ENCODE measurements at regions not wholly inside any gene's neighbourhood (a gene's known extent, or its start where the extent isn't known, plus 50 kb on each side); places are given as distances from the start of the nearest gene placed in this dataset.

DNA sequence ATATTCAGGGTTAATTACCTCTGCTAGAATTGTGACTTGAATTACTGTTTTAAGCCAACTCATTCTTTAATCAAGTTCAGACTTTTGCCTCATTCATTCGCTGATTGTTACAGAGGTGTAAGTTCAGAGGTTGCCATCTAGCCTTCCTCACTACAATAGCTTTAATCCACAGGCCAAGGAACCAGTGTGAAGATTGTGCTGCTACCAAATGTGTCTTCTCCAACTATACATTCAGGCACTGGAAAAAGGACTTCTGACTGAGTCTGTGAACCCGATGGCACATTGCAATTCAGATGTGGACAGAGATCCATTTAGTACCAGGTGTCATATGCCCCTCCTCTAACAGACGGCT, 111.2 kb upstream of the ADGRF1 start:
- Histone ChIP-seq H4K20me1 (replicated peaks; ENCODE audit: control insufficient read depth, insufficient read depth, low read length) (no peaks in the 10 kb centered on the region), H3K79me2 (ENCODE audit: control insufficient read depth, insufficient read depth, low read length) (no peaks in the 10 kb centered on the region), H3K27ac (ENCODE audit: extremely low read depth, low read depth, low read length) (no peak overlapping the region), H3K4me3 (no peak overlapping the region), H2AFZ (ENCODE audit: low read depth, low read length) (no peak overlapping the region), H3K9me1 (ENCODE audit: control insufficient read depth, insufficient read depth, low read length) (no peaks in the 10 kb centered on the region), H3K4me2 (ENCODE audit: insufficient read depth, low read length) (no peak overlapping the region), H3K4me1 (replicated peaks in 1 of 2; ENCODE audit: control insufficient read depth in 2 of 2, insufficient read depth in 2 of 2, low read length in 2 of 2) (no peaks in the 10 kb centered on the region), H3K9ac (ENCODE audit: insufficient read depth in 1 of 2, low read depth in 2 of 2, low read length in 2 of 2) (no peak overlapping the region), H3K9me3 (replicated peaks; ENCODE audit: control insufficient read depth, insufficient read depth, low read depth, low read length) (no peaks in the 10 kb centered on the region), H3K27me3 (ENCODE audit: control insufficient read depth in 2 of 2, insufficient read depth in 2 of 2, low read length in 2 of 2) (peaks cover 17 to 18% of the 10 kb centered on the region in 2 experiments), H3K36me3 (ENCODE audit: control insufficient read depth, insufficient read depth, low read length) (no peaks in the 10 kb centered on the region)
- DNase-seq (ENCODE audit: extremely low read depth in 1 of 4, low spot score in 3 of 4) (no peak), FAIRE-seq (no peak), ATAC-seq (no peak)
- BruUV-seq (replicated peaks): no TSS peak
- CTCF ChIA-PET (ENCODE audit: low intra/inter-chr PET ratio): no interaction called here
- intact Hi-C loops (cut with micrococcal nuclease): no loop called here
- in situ Hi-C loops (cut with MboI): no loop called here
- POLR2A ChIA-PET: interaction anchor here (0.9 kb wide), 1 partner anchor 81 kb away, joined by 4 read pairs; no protein-coding TSS in a partner anchor
- 10% methylated on average over 3 of the region's 3 CpGs for WGBS (ENCODE audit: insufficient coverage, low coverage, missing lambda C conversion rate)
- no peak for TF ChIP-seq BMI1 (IDR thresholded peaks at IDR 0.05; ENCODE audit: low read length)
- TF ChIP-seq MIER1 (IDR thresholded peaks at IDR 0.05; ENCODE audit: low read depth): no peak
- TF ChIP-seq SRSF9 (IDR thresholded peaks at IDR 0.05; ENCODE audit: borderline replicate concordance, low read depth, low read length): no peak
- TF ChIP-seq NCOA4 (IDR thresholded peaks at IDR 0.05; ENCODE audit: partially characterized antibody): no peak
- no peak for TF ChIP-seq PPARD (CRISPR knock-in tag; IDR thresholded peaks at IDR 0.05)
- no peak for TF ChIP-seq ZNF76 (CRISPR knock-in tag; IDR thresholded peaks at IDR 0.05; ENCODE audit: borderline replicate concordance)
- no peak for TF ChIP-seq GTF2A2 (tag; IDR thresholded peaks at IDR 0.05)
- TF ChIP-seq TCF7 (IDR thresholded peaks at IDR 0.05; ENCODE audit: borderline replicate concordance): no peak
- TF ChIP-seq ARID3A (IDR thresholded peaks at IDR 0.05; ENCODE audit: borderline replicate concordance, low read depth, low read length): no peak
- TF ChIP-seq TFAP4 (CRISPR knock-in tag; IDR thresholded peaks at IDR 0.05; ENCODE audit: borderline replicate concordance): no peak
- TF ChIP-seq ZEB2 (IDR thresholded peaks at IDR 0.05): no peak
- TF ChIP-seq NCOR1 (IDR thresholded peaks at IDR 0.05): no peak
- TF ChIP-seq MBD1 (CRISPR knock-in tag; IDR thresholded peaks at IDR 0.05): no peak
- TF ChIP-seq, protein P1, sequence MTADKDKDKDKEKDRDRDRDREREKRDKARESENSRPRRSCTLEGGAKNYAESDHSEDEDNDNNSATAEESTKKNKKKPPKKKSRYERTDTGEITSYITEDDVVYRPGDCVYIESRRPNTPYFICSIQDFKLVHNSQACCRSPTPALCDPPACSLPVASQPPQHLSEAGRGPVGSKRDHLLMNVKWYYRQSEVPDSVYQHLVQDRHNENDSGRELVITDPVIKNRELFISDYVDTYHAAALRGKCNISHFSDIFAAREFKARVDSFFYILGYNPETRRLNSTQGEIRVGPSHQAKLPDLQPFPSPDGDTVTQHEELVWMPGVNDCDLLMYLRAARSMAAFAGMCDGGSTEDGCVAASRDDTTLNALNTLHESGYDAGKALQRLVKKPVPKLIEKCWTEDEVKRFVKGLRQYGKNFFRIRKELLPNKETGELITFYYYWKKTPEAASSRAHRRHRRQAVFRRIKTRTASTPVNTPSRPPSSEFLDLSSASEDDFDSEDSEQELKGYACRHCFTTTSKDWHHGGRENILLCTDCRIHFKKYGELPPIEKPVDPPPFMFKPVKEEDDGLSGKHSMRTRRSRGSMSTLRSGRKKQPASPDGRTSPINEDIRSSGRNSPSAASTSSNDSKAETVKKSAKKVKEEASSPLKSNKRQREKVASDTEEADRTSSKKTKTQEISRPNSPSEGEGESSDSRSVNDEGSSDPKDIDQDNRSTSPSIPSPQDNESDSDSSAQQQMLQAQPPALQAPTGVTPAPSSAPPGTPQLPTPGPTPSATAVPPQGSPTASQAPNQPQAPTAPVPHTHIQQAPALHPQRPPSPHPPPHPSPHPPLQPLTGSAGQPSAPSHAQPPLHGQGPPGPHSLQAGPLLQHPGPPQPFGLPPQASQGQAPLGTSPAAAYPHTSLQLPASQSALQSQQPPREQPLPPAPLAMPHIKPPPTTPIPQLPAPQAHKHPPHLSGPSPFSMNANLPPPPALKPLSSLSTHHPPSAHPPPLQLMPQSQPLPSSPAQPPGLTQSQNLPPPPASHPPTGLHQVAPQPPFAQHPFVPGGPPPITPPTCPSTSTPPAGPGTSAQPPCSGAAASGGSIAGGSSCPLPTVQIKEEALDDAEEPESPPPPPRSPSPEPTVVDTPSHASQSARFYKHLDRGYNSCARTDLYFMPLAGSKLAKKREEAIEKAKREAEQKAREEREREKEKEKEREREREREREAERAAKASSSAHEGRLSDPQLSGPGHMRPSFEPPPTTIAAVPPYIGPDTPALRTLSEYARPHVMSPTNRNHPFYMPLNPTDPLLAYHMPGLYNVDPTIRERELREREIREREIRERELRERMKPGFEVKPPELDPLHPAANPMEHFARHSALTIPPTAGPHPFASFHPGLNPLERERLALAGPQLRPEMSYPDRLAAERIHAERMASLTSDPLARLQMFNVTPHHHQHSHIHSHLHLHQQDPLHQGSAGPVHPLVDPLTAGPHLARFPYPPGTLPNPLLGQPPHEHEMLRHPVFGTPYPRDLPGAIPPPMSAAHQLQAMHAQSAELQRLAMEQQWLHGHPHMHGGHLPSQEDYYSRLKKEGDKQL (CRISPR knock-in tag; IDR thresholded peaks at IDR 0.05; ENCODE audit: borderline replicate concordance): no peak
- TF ChIP-seq ZNF146 (CRISPR knock-in tag; IDR thresholded peaks at IDR 0.05; ENCODE audit: unreplicated experiment): no peak
